HL-60 (cell line): ENCODE measurements at regions not wholly inside any gene's neighbourhood (a gene's known extent, or its start where the extent isn't known, plus 50 kb on each side); places are given as distances from the start of the nearest gene placed in this dataset.
"Not testable (repeated sequence)": the region's sequence is repeated elsewhere in the genome, so short reads cannot be mapped to it uniquely, and the experiment has no call there.

Experiments
- DNase-seq, 2 experiments: peaks; one replicate each; pipeline ENCODE4 v3.0.0-alpha.2; 2010 to 2020; ENCODE audit warnings: low read depth in 1 of 2, low spot score in 1 of 2
- H3K27ac ChIP-seq: fragments of 250-450 bp; sonication (Bioruptor Pico); replicated peaks from 2 replicates; pipeline ENCODE4 v1.5.1; 2020; ENCODE audit warnings: mild to moderate bottlenecking, moderate library complexity
- H3K27me3 ChIP-seq: fragments of 250-450 bp; sonication (Bioruptor Pico); 2 replicates; pipeline ENCODE4 v1.5.1; 2021; ENCODE audit warnings: mild to moderate bottlenecking, moderate library complexity; ENCODE audit not compliant: insufficient read depth, poor library complexity, severe bottlenecking
- H3K4me3 ChIP-seq: replicated peaks from 2 replicates; pipeline ENCODE4 v1.5.1; 2011; ENCODE audit warnings: mild to moderate bottlenecking, control low read depth, low read length; ENCODE audit not compliant: insufficient read depth
- CTCF ChIP-seq: IDR thresholded peaks from one replicate; pipeline ENCODE4 v1.5.1; 2011; ENCODE audit warnings: low read length, control low read depth, inconsistent platforms; ENCODE audit not compliant: insufficient read depth
- GABPA ChIP-seq: IDR thresholded peaks from 2 replicates; pipeline ENCODE4 v1.6.1; 2012; ENCODE audit warnings: low read depth
- POLR2AphosphoS5 ChIP-seq: IDR thresholded peaks from 2 replicates; pipeline ENCODE4 v1.6.1; 2012; ENCODE audit warnings: low read depth
- REST ChIP-seq: IDR thresholded peaks from 2 replicates; pipeline ENCODE4 v1.6.1; 2012; ENCODE audit warnings: low read depth; ENCODE audit not compliant: insufficient replicate concordance
- SPI1 ChIP-seq: IDR thresholded peaks from 2 replicates; pipeline ENCODE4 v1.6.1; 2012; ENCODE audit warnings: low read depth, mild to moderate bottlenecking, borderline replicate concordance

GRCh38 chr11:70597006-70597555 is 198.8 kb downstream of the CTTN start:
- TF ChIP-seq GABPA (no peak), REST (no peak), POLR2AphosphoS5 (no peak), SPI1 (no peak), CTCF (no peak)
- Histone ChIP-seq H3K4me3 (no peak overlapping the region), H3K27me3 (no peaks in the 10 kb centered on the region), H3K27ac (no peak overlapping the region)
- DNase-seq: no peak

GRCh38 chr11:70597751-70598625 is 199.7 kb downstream of the CTTN start:
- no peak for DNase-seq
- no peak for TF ChIP-seq GABPA
- TF ChIP-seq POLR2AphosphoS5: no peak
- no peak for TF ChIP-seq CTCF
- TF ChIP-seq REST: no peak
- no peak for TF ChIP-seq SPI1
- Histone ChIP-seq H3K27me3 (no peaks in the 10 kb centered on the region), H3K4me3 (no peak overlapping the region), H3K27ac (no peak overlapping the region)

GRCh38 chr11:70600911-70601415 is 202.6 kb downstream of the CTTN start:
- not testable (repeated sequence) for H3K27me3 ChIP-seq, H3K4me3 ChIP-seq, DNase-seq, H3K27ac ChIP-seq

GRCh38 chr11:70601861-70602538 is 203.7 kb downstream of the CTTN start:
- TF ChIP-seq CTCF (no peak), SPI1 (no peak), GABPA (no peak), REST (no peak), POLR2AphosphoS5 (no peak)
- Histone ChIP-seq H3K4me3 (no peak overlapping the region), H3K27ac (no peak overlapping the region), H3K27me3 (no peaks in the 10 kb centered on the region)
- DNase-seq: no peak
